ENCODE measurements at regions not wholly inside any gene's neighbourhood (a gene's known extent, or its start where the extent isn't known, plus 50 kb on each side); places are given as distances from the start of the nearest gene placed in this dataset.

GRCh38 chr9:85215961-85216360 lies 525.8 kb downstream of the AGTPBP1 start:
- Mint-ChIP-seq H3K27me3 (peaks cover 3% of the 10 kb centered on the region), H3K9me3 (ENCODE audit: low read depth) (no peaks in the 10 kb centered on the region), H3K36me3 (ENCODE audit: insufficient read depth) (no peaks in the 10 kb centered on the region), H3K4me1 (ENCODE audit: low read depth) (peaks cover 22% of the 10 kb centered on the region), H3K27ac (no peak overlapping the region), H3K4me3 (ENCODE audit: low read depth) (no peak overlapping the region)
- TF ChIP-seq CTCF (IDR thresholded peaks at IDR 0.05; ENCODE audit: unreplicated experiment), result no peak
- DNase-seq (ENCODE audit: low spot score, unreplicated experiment), result no peak

DNA sequence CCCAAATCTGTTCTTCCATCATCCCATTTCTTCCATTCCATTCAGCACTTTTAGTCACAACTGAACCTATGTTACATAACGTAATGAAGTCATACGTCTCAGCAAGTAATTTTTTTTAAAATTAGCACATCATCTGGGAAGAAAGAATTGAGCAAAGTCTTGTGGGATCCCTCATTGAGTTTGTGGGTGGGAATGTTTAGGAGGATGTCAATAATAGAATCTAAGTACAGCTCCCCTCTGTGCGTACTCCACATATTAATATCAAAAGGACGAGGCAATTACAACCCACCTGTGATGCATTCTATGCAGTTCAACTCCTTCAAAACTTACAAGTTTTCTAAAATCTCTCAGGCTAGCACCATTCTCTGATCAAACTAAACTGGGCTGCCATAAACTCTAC lies 526.3 kb downstream of the AGTPBP1 start:
- TF ChIP-seq CTCF (IDR thresholded peaks at IDR 0.05; ENCODE audit: unreplicated experiment), result no peak
- no peak for DNase-seq (ENCODE audit: low spot score, unreplicated experiment)
- no peaks in the 10 kb centered on the region for H3K36me3 Mint-ChIP-seq (ENCODE audit: insufficient read depth)
- no peaks in the 10 kb centered on the region for H3K9me3 Mint-ChIP-seq (ENCODE audit: low read depth)
- H3K27me3 Mint-ChIP-seq, result peaks cover 3% of the 10 kb centered on the region
- H3K4me3 Mint-ChIP-seq (ENCODE audit: low read depth), result no peak overlapping the region
- peaks cover 26% of the 10 kb centered on the region for H3K4me1 Mint-ChIP-seq (ENCODE audit: low read depth)
- no peak overlapping the region for H3K27ac Mint-ChIP-seq

DNA sequence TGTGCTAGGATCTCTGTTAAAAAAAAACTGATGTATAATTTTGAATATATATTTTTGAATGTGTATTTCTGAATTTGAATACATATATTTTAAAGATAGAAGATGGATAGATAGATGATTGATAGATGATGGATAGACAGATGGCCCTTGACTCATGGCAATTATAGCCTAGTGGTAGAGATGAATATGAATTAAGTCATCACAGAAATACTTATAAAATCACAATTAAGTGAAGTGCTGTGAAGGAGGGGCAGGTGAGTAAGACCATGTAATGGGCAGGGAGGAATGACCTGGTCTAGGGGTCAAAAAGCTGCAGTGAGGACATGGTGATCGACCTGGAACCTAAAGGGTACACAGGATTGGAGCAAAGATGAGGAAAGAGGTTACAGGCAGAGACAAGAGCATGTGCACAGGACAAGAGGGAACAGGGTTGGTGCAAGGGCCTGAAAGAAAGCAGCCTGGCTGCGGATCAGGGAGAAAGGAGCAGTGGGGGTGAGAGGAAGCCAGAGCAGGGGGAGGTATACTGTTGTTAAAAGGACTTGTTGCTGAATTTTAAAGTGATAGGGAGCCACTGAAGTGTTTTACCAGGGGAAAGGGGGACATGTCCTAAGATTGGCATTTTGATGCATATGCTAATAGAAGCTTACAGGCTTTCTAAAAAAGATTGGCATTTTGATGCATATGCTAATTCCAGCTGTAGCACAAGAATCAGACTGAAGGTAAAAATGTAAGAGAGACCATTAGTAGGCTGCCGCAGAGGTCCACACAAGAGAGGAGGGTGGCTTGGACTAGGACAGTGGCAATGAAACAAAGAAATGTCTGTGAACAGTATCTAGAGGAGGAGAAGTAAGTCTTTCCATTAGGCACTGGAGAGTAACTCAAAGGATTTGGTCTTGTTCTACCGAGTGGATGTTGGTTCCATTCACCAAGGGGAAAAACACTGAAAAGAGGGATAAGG lies 527.8 kb downstream of the AGTPBP1 start:
- Mint-ChIP-seq H3K9me3 (ENCODE audit: low read depth) (no peaks in the 10 kb centered on the region), H3K27ac (no peak overlapping the region)

GRCh38 chr9:85212887-85213286 lies 528.9 kb downstream of the AGTPBP1 start:
- H3K27me3 Mint-ChIP-seq, result peaks cover 3% of the 10 kb centered on the region
- H3K4me3 Mint-ChIP-seq (ENCODE audit: low read depth), result no peak overlapping the region
- no peak overlapping the region for H3K27ac Mint-ChIP-seq
- TF ChIP-seq CTCF (IDR thresholded peaks at IDR 0.05; ENCODE audit: unreplicated experiment), result no peak
- H3K9me3 Mint-ChIP-seq (ENCODE audit: low read depth), result peaks cover under 1% of the 10 kb centered on the region
- no peaks in the 10 kb centered on the region for H3K36me3 Mint-ChIP-seq (ENCODE audit: insufficient read depth)
- peaks cover 26% of the 10 kb centered on the region for H3K4me1 Mint-ChIP-seq (ENCODE audit: low read depth)
- DNase-seq (ENCODE audit: low spot score, unreplicated experiment), result no peak

More for the DNA sequence above, 527.8 kb downstream of the AGTPBP1 start:
- DNase-seq (ENCODE audit: low spot score, unreplicated experiment), result no peak
- TF ChIP-seq CTCF (IDR thresholded peaks at IDR 0.05; ENCODE audit: unreplicated experiment), result no peak
- Mint-ChIP-seq H3K27me3 (peaks cover 3% of the 10 kb centered on the region), H3K36me3 (ENCODE audit: insufficient read depth) (no peaks in the 10 kb centered on the region), H3K4me1 (ENCODE audit: low read depth) (peaks cover 26% of the 10 kb centered on the region), H3K4me3 (ENCODE audit: low read depth) (no peak overlapping the region)

- no peak for DNase-seq (ENCODE audit: low spot score, unreplicated experiment)
- peaks cover 3% of the 10 kb centered on the region for H3K27me3 Mint-ChIP-seq
- no peak overlapping the region for H3K27ac Mint-ChIP-seq
- no peak overlapping the region for H3K4me3 Mint-ChIP-seq (ENCODE audit: low read depth)
- TF ChIP-seq CTCF (IDR thresholded peaks at IDR 0.05; ENCODE audit: unreplicated experiment), result no peak
- peaks cover 4% of the 10 kb centered on the region for H3K9me3 Mint-ChIP-seq (ENCODE audit: low read depth)
- peaks cover 26% of the 10 kb centered on the region for H3K4me1 Mint-ChIP-seq (ENCODE audit: low read depth)
- H3K36me3 Mint-ChIP-seq (ENCODE audit: insufficient read depth), result no peaks in the 10 kb centered on the region
Observed at GRCh38 chr9:85212209-85212608, 529.5 kb downstream of the AGTPBP1 start.
